HG03378 (cell line): ENCODE measurements at regions not wholly inside any gene's neighbourhood (a gene's known extent, or its start where the extent isn't known, plus 50 kb on each side); places are given as distances from the start of the nearest gene placed in this dataset.
"Not testable (repeated sequence)": the region's sequence is repeated elsewhere in the genome, so short reads cannot be mapped to it uniquely, and the experiment has no call there.

Source experiments
- ATAC-seq: cut with Tn5 transposase; IDR thresholded peaks from one replicate; pipeline ENCODE4 v1.9.1; 2021; ENCODE audit warnings: mild to moderate bottlenecking, moderate library complexity; ENCODE audit not compliant: unreplicated experiment

GRCh38 chr4:32840461-32841189, 2120.5 kb downstream of the PCDH7 start:
- no peak for ATAC-seq

GRCh38 chr4:32841217-32841616, 2121.0 kb downstream of the PCDH7 start:
- no peak for ATAC-seq

- no peak for ATAC-seq
These were observed 2127.3 kb downstream of the PCDH7 start for GRCh38 chr4:32847461-32847860.

- no peak for ATAC-seq
These were observed 2135.5 kb downstream of the PCDH7 start for GRCh38 chr4:32855622-32856021.

GRCh38 chr4:32858361-32858760, 2138.2 kb downstream of the PCDH7 start:
- no peak for ATAC-seq

GRCh38 chr4:32858971-32859370, 2138.8 kb downstream of the PCDH7 start:
- no peak for ATAC-seq

GRCh38 chr4:32864713-32865351, 2144.7 kb downstream of the PCDH7 start:
- no peak for ATAC-seq

- no peak for ATAC-seq
These were observed 2156.4 kb downstream of the PCDH7 start for GRCh38 chr4:32876546-32876945.

- no peak for ATAC-seq
These were observed 2159.7 kb downstream of the PCDH7 start for GRCh38 chr4:32879913-32880312.

- ATAC-seq, result no peak
These were observed 2164.0 kb downstream of the PCDH7 start for GRCh38 chr4:32884198-32884597.

GRCh38 chr4:32890398-32890797, 2170.2 kb downstream of the PCDH7 start:
- no peak for ATAC-seq

- ATAC-seq, result no peak
These were observed 2188.9 kb downstream of the PCDH7 start for GRCh38 chr4:32909053-32909452.

- no peak for ATAC-seq
These were observed 2189.6 kb downstream of the PCDH7 start for GRCh38 chr4:32909736-32910135.

- ATAC-seq, result no peak
These were observed 2197.4 kb downstream of the PCDH7 start for GRCh38 chr4:32917586-32917985.

- no peak for ATAC-seq
These were observed 2209.9 kb downstream of the PCDH7 start for GRCh38 chr4:32929796-32930699.

GRCh38 chr4:32930700-32931099, 2210.5 kb downstream of the PCDH7 start:
- no peak for ATAC-seq

- ATAC-seq, result no peak
These were observed 2211.3 kb downstream of the PCDH7 start for GRCh38 chr4:32931475-32931874.

GRCh38 chr4:32932156-32932555, 2212.0 kb downstream of the PCDH7 start:
- no peak for ATAC-seq

- ATAC-seq, result not testable (repeated sequence)
These were observed 2219.1 kb downstream of the PCDH7 start for GRCh38 chr4:32939222-32939621.

- ATAC-seq, result no peak
These were observed 2230.7 kb downstream of the PCDH7 start for GRCh38 chr4:32950866-32951265.

GRCh38 chr4:32958586-32958985, 2238.4 kb downstream of the PCDH7 start:
- ATAC-seq, result no peak

- ATAC-seq, result no peak
These were observed 2241.9 kb downstream of the PCDH7 start for GRCh38 chr4:32962100-32962499.
